ENCODE measurements at regions not wholly inside any gene's neighbourhood (a gene's known extent, or its start where the extent isn't known, plus 50 kb on each side); places are given as distances from the start of the nearest gene placed in this dataset.

GRCh38 chr2:34838408-34838807 is 1239.3 kb upstream of the FAM98A start:
- Histone ChIP-seq H3K4me1 (no peaks in the 10 kb centered on the region), H3K9me3 (no peaks in the 10 kb centered on the region), H3K4me3 (ENCODE audit: low read depth, low read length) (no peak overlapping the region), H3K36me3 (ENCODE audit: control insufficient read depth, insufficient read depth, low read length) (no peaks in the 10 kb centered on the region), H3K27me3 (replicated peaks; ENCODE audit: control insufficient read depth, insufficient read depth, low read length) (no peaks in the 10 kb centered on the region)
- POLR2A ChIA-PET, result no interaction called here
- no peaks in the 10 kb centered on the region for H3K4me1 Mint-ChIP-seq (ENCODE audit: low read depth, unreplicated experiment)
- no peaks in the 10 kb centered on the region for H3K27me3 Mint-ChIP-seq (ENCODE audit: insufficient read depth, unreplicated experiment)
- intact Hi-C loops (cut with micrococcal nuclease; ENCODE audit: unreplicated experiment), result no loop called here
- no peaks in the 10 kb centered on the region for H3K36me3 Mint-ChIP-seq (ENCODE audit: insufficient read depth, unreplicated experiment)
- no peak for TF ChIP-seq CTCF (IDR thresholded peaks at IDR 0.05; ENCODE audit: insufficient read depth in 1 of 2, low read depth in 1 of 2, low read length in 1 of 2, severe bottlenecking in 1 of 2, unreplicated experiment in 1 of 2)
- BruUV-seq (replicated peaks), result no TSS peak
- H3K9me3 Mint-ChIP-seq (ENCODE audit: unreplicated experiment), result peaks cover 35% of the 10 kb centered on the region
- CTCF ChIA-PET, result no interaction called here
- H3K27ac Mint-ChIP-seq (ENCODE audit: unreplicated experiment), result no peak overlapping the region
- DNase-seq, result no peak
- H3K4me3 Mint-ChIP-seq (ENCODE audit: unreplicated experiment), result no peak overlapping the region

GRCh38 chr2:34836361-34836760 is 1237.3 kb upstream of the FAM98A start:
- no peaks in the 10 kb centered on the region for H3K36me3 Mint-ChIP-seq (ENCODE audit: insufficient read depth, unreplicated experiment)
- DNase-seq, result no peak
- H3K9me3 ChIP-seq, result no peaks in the 10 kb centered on the region
- no peaks in the 10 kb centered on the region for H3K36me3 ChIP-seq (ENCODE audit: control insufficient read depth, insufficient read depth, low read length)
- ChIA-PET CTCF (no interaction called here), POLR2A (no interaction called here)
- H3K27me3 Mint-ChIP-seq (ENCODE audit: insufficient read depth, unreplicated experiment), result no peaks in the 10 kb centered on the region
- H3K4me3 Mint-ChIP-seq (ENCODE audit: unreplicated experiment), result no peak overlapping the region
- BruUV-seq (replicated peaks), result no TSS peak
- H3K9me3 Mint-ChIP-seq (ENCODE audit: unreplicated experiment), result peaks cover 35% of the 10 kb centered on the region
- no peaks in the 10 kb centered on the region for H3K4me1 ChIP-seq
- H3K4me3 ChIP-seq (ENCODE audit: low read depth, low read length), result no peak overlapping the region
- TF ChIP-seq CTCF (IDR thresholded peaks at IDR 0.05; ENCODE audit: insufficient read depth in 1 of 2, low read depth in 1 of 2, low read length in 1 of 2, severe bottlenecking in 1 of 2, unreplicated experiment in 1 of 2), result no peak
- intact Hi-C loops (cut with micrococcal nuclease; ENCODE audit: unreplicated experiment), result no loop called here
- no peaks in the 10 kb centered on the region for H3K27me3 ChIP-seq (replicated peaks; ENCODE audit: control insufficient read depth, insufficient read depth, low read length)
- H3K27ac Mint-ChIP-seq (ENCODE audit: unreplicated experiment), result no peak overlapping the region
- H3K4me1 Mint-ChIP-seq (ENCODE audit: low read depth, unreplicated experiment), result no peaks in the 10 kb centered on the region

- Mint-ChIP-seq H3K4me1 (ENCODE audit: low read depth, unreplicated experiment) (no peaks in the 10 kb centered on the region), H3K9me3 (ENCODE audit: unreplicated experiment) (no peaks in the 10 kb centered on the region), H3K36me3 (ENCODE audit: insufficient read depth, unreplicated experiment) (no peaks in the 10 kb centered on the region), H3K4me3 (ENCODE audit: unreplicated experiment) (no peak overlapping the region), H3K27me3 (ENCODE audit: insufficient read depth, unreplicated experiment) (no peaks in the 10 kb centered on the region), H3K27ac (ENCODE audit: unreplicated experiment) (no peak overlapping the region)
- ChIA-PET POLR2A (no interaction called here), CTCF (no interaction called here)
- Histone ChIP-seq H3K4me3 (ENCODE audit: low read depth, low read length) (no peak overlapping the region), H3K36me3 (ENCODE audit: control insufficient read depth, insufficient read depth, low read length) (no peaks in the 10 kb centered on the region), H3K9me3 (no peaks in the 10 kb centered on the region), H3K27me3 (replicated peaks; ENCODE audit: control insufficient read depth, insufficient read depth, low read length) (no peaks in the 10 kb centered on the region), H3K4me1 (no peaks in the 10 kb centered on the region)
- DNase-seq, result no peak
- no TSS peak for BruUV-seq (replicated peaks)
- intact Hi-C loops (cut with micrococcal nuclease; ENCODE audit: unreplicated experiment), result no loop called here
- no peak for TF ChIP-seq CTCF (IDR thresholded peaks at IDR 0.05; ENCODE audit: insufficient read depth in 1 of 2, low read depth in 1 of 2, low read length in 1 of 2, severe bottlenecking in 1 of 2, unreplicated experiment in 1 of 2)
These were observed 1232.0 kb upstream of the FAM98A start for GRCh38 chr2:34831096-34831495.

Measured in Caco-2 (cell line).